IMR-90 (cell line): ENCODE measurements at regions not wholly inside any gene's neighbourhood (a gene's known extent, or its start where the extent isn't known, plus 50 kb on each side); places are given as distances from the start of the nearest gene placed in this dataset.
A peak's percentile ranks its signal among the peaks of the same experiment; 100 is the strongest.

ENCODE experiments used
- ATAC-seq: fragments of 200-7000 bp; cut with Tn5 transposase; 2 replicates; pipeline ENCODE4 v1.9.1; 2020; ENCODE audit warnings: low read depth, mild to moderate bottlenecking, moderate library complexity
- BruUV-seq: library from RNA; stranded (reverse); fragments of 400-500 nt; replicated peaks from 2 replicates; lab custom pipeline; 2021; lab: Mats Ljungman, UMichigan
- CTCF ChIA-PET: fragments of 300-600 bp; formaldehyde crosslinking; extraction: SDS; loops from one replicate; lab custom pipeline; 2021; ENCODE audit warnings: antibody characterized with exemption; lab: Yijun Ruan, JAX
- POLR2A ChIA-PET: fragments of 300-600 bp; sonication (Branson Sonifier 250); formaldehyde crosslinking; loops from one replicate; lab custom pipeline; 2022; ENCODE audit warnings: antibody characterized with exemption; ENCODE audit not compliant: unreplicated experiment; lab: Charles Lee
- DNase-seq: peaks from one replicate; pipeline ENCODE4 v3.0.0; 2013
- H2AFZ ChIP-seq: replicated peaks from 2 replicates; pipeline ENCODE3; 2013; ENCODE audit warnings: low read length, mild to moderate bottlenecking; ENCODE audit not compliant: poor library complexity
- H2AK5ac ChIP-seq: 2 replicates; pipeline ENCODE4 v1.6.1; 2013; ENCODE audit warnings: low read depth, low read length, inconsistent platforms
- H2AK9ac ChIP-seq: replicated peaks from 2 replicates; pipeline ENCODE3; 2013; ENCODE audit warnings: mild to moderate bottlenecking, low read depth, low read length, moderate library complexity; ENCODE audit not compliant: poor library complexity
- H2BK120ac ChIP-seq: 2 replicates; pipeline ENCODE4 v1.6.1; 2013; ENCODE audit warnings: low read depth, low read length, inconsistent platforms
- H2BK15ac ChIP-seq: 3 replicates; pipeline ENCODE4 v1.6.1; 2013; ENCODE audit warnings: low read depth, low read length, inconsistent platforms
- H2BK20ac ChIP-seq: 2 replicates; pipeline ENCODE4 v1.6.1; 2013; ENCODE audit warnings: low read depth, mild to moderate bottlenecking, inconsistent platforms, low read length, moderate library complexity
- H2BK5ac ChIP-seq: 2 replicates; pipeline ENCODE4 v1.6.1; 2013; ENCODE audit warnings: mild to moderate bottlenecking, low read depth, low read length, inconsistent platforms; ENCODE audit not compliant: poor library complexity, severe bottlenecking
- H3K14ac ChIP-seq: replicated peaks from 2 replicates; pipeline ENCODE4 v1.6.1; 2013; ENCODE audit warnings: low read depth, low read length, inconsistent platforms
- H3K18ac ChIP-seq: 2 replicates; pipeline ENCODE4 v1.6.1; 2013; ENCODE audit warnings: low read depth, low read length, control low read depth
- H3K23ac ChIP-seq: 2 replicates; pipeline ENCODE4 v1.6.1; 2013; ENCODE audit warnings: low read depth, low read length, inconsistent platforms
- H3K27ac ChIP-seq: 2 replicates; pipeline ENCODE4 v1.5.1; 2013; ENCODE audit warnings: mild to moderate bottlenecking, control low read depth, low read length; ENCODE audit not compliant: insufficient read depth
- H3K27me3 ChIP-seq: 2 replicates; pipeline ENCODE4 v1.6.1; 2013; ENCODE audit warnings: low read length; ENCODE audit not compliant: control insufficient read depth, insufficient read depth
- H3K36me3 ChIP-seq: 2 replicates; pipeline ENCODE4 v1.6.1; 2013; ENCODE audit warnings: low read length, mixed read lengths; ENCODE audit not compliant: control insufficient read depth, insufficient read depth
- H3K4ac ChIP-seq: 2 replicates; pipeline ENCODE4 v1.6.1; 2013; ENCODE audit warnings: low read depth, low read length, inconsistent platforms
- H3K4me1 ChIP-seq: 2 replicates; pipeline ENCODE4 v1.6.1; 2013; ENCODE audit warnings: low read length, mixed read lengths; ENCODE audit not compliant: control insufficient read depth, insufficient read depth
- H3K4me2 ChIP-seq: 2 replicates; pipeline ENCODE4 v1.6.1; 2013; ENCODE audit warnings: low read depth, mild to moderate bottlenecking, control low read depth, low read length, moderate library complexity
- H3K4me3 ChIP-seq: 2 replicates; pipeline ENCODE4 v1.5.1; 2013; ENCODE audit warnings: low read depth, mild to moderate bottlenecking, control low read depth, low read length, moderate library complexity; ENCODE audit not compliant: insufficient read depth
- H3K56ac ChIP-seq: 2 replicates; pipeline ENCODE4 v1.6.1; 2013; ENCODE audit warnings: low read length, inconsistent platforms; ENCODE audit not compliant: insufficient read depth; ENCODE audit errors: extremely low read depth
- H3K79me1 ChIP-seq, 2 experiments: 2 replicates each; pipeline ENCODE4 v1.6.1; 2013; ENCODE audit warnings: low read length in 2 of 2, inconsistent platforms in 1 of 2, low read depth in 1 of 2
- H3K9ac ChIP-seq: 2 replicates; pipeline ENCODE4 v1.6.1; 2013; ENCODE audit warnings: low read depth, low read length, control low read depth
- H3K9me1 ChIP-seq: 2 replicates; pipeline ENCODE4 v1.6.1; 2013; ENCODE audit warnings: low read length, inconsistent platforms; ENCODE audit not compliant: insufficient read depth
- H3K9me3 ChIP-seq: 2 replicates; pipeline ENCODE4 v1.6.1; 2013; ENCODE audit warnings: low read length; ENCODE audit not compliant: control insufficient read depth, insufficient read depth
- H4K20me1 ChIP-seq: 2 replicates; pipeline ENCODE4 v1.6.1; 2013; ENCODE audit warnings: low read length, inconsistent platforms; ENCODE audit not compliant: insufficient read depth
- H4K5ac ChIP-seq: 2 replicates; pipeline ENCODE4 v1.6.1; 2013; ENCODE audit warnings: mild to moderate bottlenecking, low read depth, low read length, control low read depth
- H4K8ac ChIP-seq, 2 experiments: 2 replicates each; pipeline ENCODE4 v1.6.1; 2013; ENCODE audit warnings: low read depth in 2 of 2, low read length in 2 of 2, control low read depth in 1 of 2, inconsistent platforms in 1 of 2
- H4K91ac ChIP-seq: 2 replicates; pipeline ENCODE4 v1.6.1; 2013; ENCODE audit warnings: low read depth, low read length, inconsistent platforms; ENCODE audit not compliant: insufficient read depth
- CTCF ChIP-seq: conservative IDR thresholded peaks from 2 replicates; pipeline ENCODE4 v1.5.1; 2012; ENCODE audit warnings: mild to moderate bottlenecking, low read depth, low read length, improper control_type of control experiment
- WGBS, 2 experiments: methylation state at CpG; one replicate each; pipeline versions ENCODE4 v1.1.5 to v1.1.7; 2013; ENCODE audit warnings: missing lambda C conversion rate in 2 of 2; ENCODE audit not compliant: insufficient read length in 1 of 2; ENCODE audit errors: extremely low coverage in 2 of 2; 5-methylcytosine and 5-hydroxymethylcytosine counted together
- dilution Hi-C: fragments of 300-500 bp; cut with HindIII; formaldehyde crosslinking; loops from one replicate; pipeline ENCODE4 v1.14.3; 2018; ENCODE audit warnings: low sequenced_read_pairs; ENCODE audit not compliant: unreplicated experiment
- in situ Hi-C: fragments of 300-500 bp; cut with MboI; formaldehyde crosslinking; loops from 3 replicates; pipeline ENCODE4 v1.14.3; 2019; ENCODE audit warnings: low sequenced_read_pairs, inconsistent platforms, mixed read lengths
- intact Hi-C: fragments of 100-400 bp; cut with micrococcal nuclease; formaldehyde crosslinking; loops from 2 replicates; pipeline ENCODE4 v1.10.0; 2022

DNA sequence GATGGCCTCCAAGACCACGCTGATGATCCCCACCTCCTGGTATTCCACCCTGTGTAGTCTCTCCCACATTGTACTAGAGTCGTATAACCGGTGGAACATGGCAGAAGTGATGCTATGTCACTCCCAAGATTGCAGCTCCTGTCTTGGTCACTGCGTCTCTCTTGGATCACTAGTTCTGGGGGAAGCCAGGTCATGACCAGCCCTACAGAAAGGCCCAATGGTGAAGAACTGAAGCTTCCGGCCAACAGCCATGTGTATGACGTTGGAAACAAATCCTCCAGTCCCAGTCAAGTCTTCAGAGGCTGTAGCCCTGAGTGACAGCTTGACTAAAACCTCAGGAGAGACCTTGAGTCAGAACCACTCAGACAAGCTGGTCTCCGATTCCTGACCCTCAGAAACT, 61.9 kb upstream of the FNDC3B start:
- intact Hi-C loops: no loop called here

More for the DNA sequence above, 61.9 kb upstream of the FNDC3B start:
- peaks cover 20% of the 10 kb centered on the region for H3K9me1 ChIP-seq
- BruUV-seq: no TSS peak
- H3K56ac ChIP-seq: no peak overlapping the region
- peaks cover 28% of the 10 kb centered on the region for H3K4me1 ChIP-seq
- POLR2A ChIA-PET: interaction anchor here (0.7 kb wide), 1 partner anchor 19 kb away, joined by 3 read pairs; no protein-coding TSS in a partner anchor
- in situ Hi-C loops: no loop called here
- no peak for DNase-seq
- H4K20me1 ChIP-seq: no peaks in the 10 kb centered on the region
- H3K4me2 ChIP-seq: no peak overlapping the region
- H3K4me3 ChIP-seq: no peak overlapping the region
- H2AK9ac ChIP-seq: no peak overlapping the region
- peak overlapping the region; percentile 99 for H2BK5ac ChIP-seq
- peaks cover 0 to 2% of the 10 kb centered on the region in 2 experiments; a peak in 1 of 4 replicates for H3K79me1 ChIP-seq
- no peak overlapping the region for H2AFZ ChIP-seq
- peak overlapping the region; percentile 92 for H4K91ac ChIP-seq
- peak overlapping the region; percentile 15; the same call in 1 of the 2 replicates for H3K27ac ChIP-seq
- WGBS, 2 experiments: no CpG with 5 or more reads among the region's 7 CpGs
- peak overlapping the region; percentile 34 to 76; a peak in 3 of 4 replicates for H4K8ac ChIP-seq
- H3K23ac ChIP-seq: no peak overlapping the region; the same call in 1 of the 2 replicates
- H3K36me3 ChIP-seq: no peaks in the 10 kb centered on the region
- peak overlapping the region; percentile 45 for H2BK120ac ChIP-seq
- H2BK15ac ChIP-seq: peak overlapping the region; percentile 96; the same call in 2 of the 3 replicates
- no peak for ATAC-seq
- no peak overlapping the region for H3K9ac ChIP-seq
- CTCF ChIA-PET: no interaction called here
- peak overlapping the region; percentile 92 for H2AK5ac ChIP-seq
- H3K14ac ChIP-seq: peak overlapping the region; percentile 84
- no peak for TF ChIP-seq CTCF
- dilution Hi-C loops: no loop called here
- H2BK20ac ChIP-seq: peak overlapping the region; percentile 79
- no peaks in the 10 kb centered on the region for H3K27me3 ChIP-seq
- H3K4ac ChIP-seq: peak overlapping the region; percentile 99
- no peaks in the 10 kb centered on the region for H3K9me3 ChIP-seq
- H4K5ac ChIP-seq: peak overlapping the region; percentile 97
- peak overlapping the region; percentile 95 for H3K18ac ChIP-seq
